ENCODE measurements at regions not wholly inside any gene's neighbourhood (a gene's known extent, or its start where the extent isn't known, plus 50 kb on each side); places are given as distances from the start of the nearest gene placed in this dataset.
A peak's percentile ranks its signal among the peaks of the same experiment; 100 is the strongest.

GRCh38 chr2:217262911-217263310 is 403.0 kb upstream of the TNP1 start:
- DNase-seq, result no peak

GRCh38 chr2:217261452-217261851 is 401.6 kb upstream of the TNP1 start:
- no peak for DNase-seq

GRCh38 chr2:217260441-217261115 is 400.7 kb upstream of the TNP1 start:
- no peak for DNase-seq

GRCh38 chr2:217258170-217258569 is 398.3 kb upstream of the TNP1 start:
- DNase-seq, result no peak

GRCh38 chr2:217256251-217256650 is 396.4 kb upstream of the TNP1 start:
- DNase-seq, result no peak

- DNase-seq, result no peak
Measured at GRCh38 chr2:217254111-217254510, 394.2 kb upstream of the TNP1 start.

GRCh38 chr2:217252181-217252580 is 392.3 kb upstream of the TNP1 start:
- DNase-seq, result no peak

- no peak for DNase-seq
Measured at GRCh38 chr2:217250013-217250524, 390.2 kb upstream of the TNP1 start.

- DNase-seq, result no peak
Measured at GRCh38 chr2:217249121-217250012, 389.5 kb upstream of the TNP1 start.

GRCh38 chr2:217248312-217248935 is 388.6 kb upstream of the TNP1 start:
- no peak for DNase-seq

GRCh38 chr2:217247476-217247875 is 387.6 kb upstream of the TNP1 start:
- no peak for DNase-seq

- no peak for DNase-seq
Measured at GRCh38 chr2:217246108-217246507, 386.2 kb upstream of the TNP1 start.

- no peak for DNase-seq
Measured at GRCh38 chr2:217244815-217245214, 385.0 kb upstream of the TNP1 start.

GRCh38 chr2:217242947-217243346 is 383.1 kb upstream of the TNP1 start:
- no peak for DNase-seq

GRCh38 chr2:217231724-217232123 is 371.9 kb upstream of the TNP1 start:
- DNase-seq, result no peak

GRCh38 chr2:217231212-217231611 is 371.3 kb upstream of the TNP1 start:
- no peak for DNase-seq

GRCh38 chr2:217228732-217229131 is 368.9 kb upstream of the TNP1 start:
- no peak for DNase-seq

- no peak for DNase-seq
Measured at GRCh38 chr2:217227794-217228193, 367.9 kb upstream of the TNP1 start.

GRCh38 chr2:217225596-217225995 is 365.7 kb upstream of the TNP1 start:
- no peak for DNase-seq

GRCh38 chr2:217223222-217223930 is 363.5 kb upstream of the TNP1 start:
- peak in 1 of 2 experiments; percentile 61 for DNase-seq

GRCh38 chr2:217222309-217222910 is 362.5 kb upstream of the TNP1 start:
- DNase-seq, result no peak

- DNase-seq, result no peak
Measured at GRCh38 chr2:217220228-217221013, 360.6 kb upstream of the TNP1 start.
